Smooth muscle cell (in vitro differentiated cells): ENCODE measurements at regions not wholly inside any gene's neighbourhood (a gene's known extent, or its start where the extent isn't known, plus 50 kb on each side); places are given as distances from the start of the nearest gene placed in this dataset.

ENCODE experiments used
- DNase-seq: peaks from one replicate; lab custom pipeline; 2025; ENCODE audit not compliant: unreplicated experiment; lab: John Stamatoyannopoulos, UW
- H2AFZ ChIP-seq: fragments of 200-600 bp; sonication (generic); 2 replicates; pipeline ENCODE4 v1.6.0; 2016; ENCODE audit warnings: antibody characterized with exemption, low read depth, mild to moderate bottlenecking
- H3F3A ChIP-seq: fragments of 200-600 bp; sonication (generic); 2 replicates; pipeline ENCODE4 v1.6.0; 2017; ENCODE audit warnings: antibody characterized with exemption, low read depth
- H3K27ac ChIP-seq: fragments of 200-600 bp; sonication (generic); 2 replicates; pipeline ENCODE4 v1.5.1; 2016; ENCODE audit warnings: low read depth, mild to moderate bottlenecking
- H3K27me3 ChIP-seq: fragments of 200-600 bp; sonication (generic); 2 replicates; pipeline ENCODE4 v1.6.1; 2016; ENCODE audit warnings: low read depth, mild to moderate bottlenecking
- H3K36me3 ChIP-seq: fragments of 200-600 bp; sonication (generic); 2 replicates; pipeline ENCODE4 v1.5.1; 2016; ENCODE audit warnings: low read depth
- H3K4me1 ChIP-seq: fragments of 200-600 bp; sonication (generic); 2 replicates; pipeline ENCODE4 v1.5.1; 2016; ENCODE audit warnings: low read depth
- H3K4me2 ChIP-seq: fragments of 200-600 bp; sonication (generic); 2 replicates; pipeline ENCODE4 v1.6.0; 2016; ENCODE audit warnings: mild to moderate bottlenecking
- H3K4me3 ChIP-seq: fragments of 200-600 bp; sonication (generic); 2 replicates; pipeline ENCODE4 v1.5.1; 2016; ENCODE audit warnings: mild to moderate bottlenecking
- H3K79me2 ChIP-seq: fragments of 200-600 bp; sonication (generic); 2 replicates; pipeline ENCODE4 v1.6.0; 2016; ENCODE audit warnings: low read depth, mild to moderate bottlenecking
- H3K9ac ChIP-seq: fragments of 200-600 bp; sonication (generic); 2 replicates; pipeline ENCODE4 v1.6.0; 2016; ENCODE audit warnings: low read depth
- H3K9me3 ChIP-seq: fragments of 200-600 bp; sonication (generic); replicated peaks from 2 replicates; pipeline ENCODE4 v1.5.1; 2016; ENCODE audit warnings: low read depth
- H4K20me1 ChIP-seq: fragments of 200-600 bp; sonication (generic); 2 replicates; pipeline ENCODE4 v1.6.0; 2016; ENCODE audit warnings: low read depth
- CTCF ChIP-seq: fragments of 200-600 bp; sonication (generic); IDR thresholded peaks from 2 replicates; pipeline ENCODE4 v1.5.1; 2017; ENCODE audit warnings: borderline replicate concordance, mild to moderate bottlenecking, antibody characterized with exemption; ENCODE audit not compliant: insufficient read depth, poor library complexity, severe bottlenecking
- WGBS: methylation state at CpG from one replicate; pipeline ENCODE4 v1.1.7; 2016; ENCODE audit warnings: low lambda C conversion rate; 5-methylcytosine and 5-hydroxymethylcytosine counted together

- peak overlapping the region; percentile 76 for H3K4me2 ChIP-seq
- H3K79me2 ChIP-seq = no peaks in the 10 kb centered on the region
- no peak overlapping the region for H3K4me3 ChIP-seq
- H4K20me1 ChIP-seq = no peaks in the 10 kb centered on the region
- no peak overlapping the region for H2AFZ ChIP-seq
- H3K36me3 ChIP-seq = no peaks in the 10 kb centered on the region
- DNase-seq = no peak
- no peak overlapping the region for H3K9ac ChIP-seq
- H3K4me1 ChIP-seq = peaks cover 20% of the 10 kb centered on the region
- H3K27me3 ChIP-seq = no peaks in the 10 kb centered on the region
- peaks cover 18% of the 10 kb centered on the region for H3F3A ChIP-seq
- peak overlapping the region; percentile 79 for H3K27ac ChIP-seq
- no peaks in the 10 kb centered on the region for H3K9me3 ChIP-seq
- no peak for TF ChIP-seq CTCF
Measured at GRCh38 chr12:41943671-41944070, 201.0 kb downstream of the GXYLT1 start.

- H3K4me3 ChIP-seq = no peak overlapping the region
- peak overlapping the region; percentile 75 for H3K4me2 ChIP-seq
- peaks cover 18% of the 10 kb centered on the region for H3F3A ChIP-seq
- peak overlapping the region; percentile 62 for H3K27ac ChIP-seq
- no peak overlapping the region for H2AFZ ChIP-seq
- no peak for DNase-seq
- no peak overlapping the region for H3K9ac ChIP-seq
- no peaks in the 10 kb centered on the region for H3K36me3 ChIP-seq
- H4K20me1 ChIP-seq = no peaks in the 10 kb centered on the region
- H3K4me1 ChIP-seq = peaks cover 20% of the 10 kb centered on the region
- H3K79me2 ChIP-seq = no peaks in the 10 kb centered on the region
- no peak for TF ChIP-seq CTCF
- no peaks in the 10 kb centered on the region for H3K9me3 ChIP-seq
- H3K27me3 ChIP-seq = no peaks in the 10 kb centered on the region
Measured at GRCh38 chr12:41942354-41942753, 202.3 kb downstream of the GXYLT1 start.

GRCh38 chr12:41941079-41941478, 203.6 kb downstream of the GXYLT1 start:
- no peak for DNase-seq

More at GRCh38 chr12:41941079-41941478, 203.6 kb downstream of the GXYLT1 start:
- no peak overlapping the region for H3K4me3 ChIP-seq
- peaks cover 20% of the 10 kb centered on the region for H3K4me1 ChIP-seq
- no peak overlapping the region for H3K9ac ChIP-seq
- TF ChIP-seq CTCF = no peak
- 40% methylated on average over 2 of the region's 2 CpGs for WGBS
- H3F3A ChIP-seq = peaks cover 18% of the 10 kb centered on the region
- H4K20me1 ChIP-seq = no peaks in the 10 kb centered on the region
- peak overlapping the region; percentile 62 for H3K27ac ChIP-seq
- no peaks in the 10 kb centered on the region for H3K79me2 ChIP-seq
- H3K36me3 ChIP-seq = no peaks in the 10 kb centered on the region
- peak overlapping the region; percentile 43 for H2AFZ ChIP-seq
- peak overlapping the region; percentile 75 for H3K4me2 ChIP-seq
- H3K27me3 ChIP-seq = no peaks in the 10 kb centered on the region
- H3K9me3 ChIP-seq = no peaks in the 10 kb centered on the region
